GM19395 (cell line): ENCODE measurements at regions not wholly inside any gene's neighbourhood (a gene's known extent, or its start where the extent isn't known, plus 50 kb on each side); places are given as distances from the start of the nearest gene placed in this dataset.

ENCODE experiments used
- ATAC-seq: cut with Tn5 transposase; IDR thresholded peaks from one replicate; pipeline ENCODE4 v1.9.1; 2021; ENCODE audit warnings: mild to moderate bottlenecking, moderate library complexity; ENCODE audit not compliant: unreplicated experiment

DNA sequence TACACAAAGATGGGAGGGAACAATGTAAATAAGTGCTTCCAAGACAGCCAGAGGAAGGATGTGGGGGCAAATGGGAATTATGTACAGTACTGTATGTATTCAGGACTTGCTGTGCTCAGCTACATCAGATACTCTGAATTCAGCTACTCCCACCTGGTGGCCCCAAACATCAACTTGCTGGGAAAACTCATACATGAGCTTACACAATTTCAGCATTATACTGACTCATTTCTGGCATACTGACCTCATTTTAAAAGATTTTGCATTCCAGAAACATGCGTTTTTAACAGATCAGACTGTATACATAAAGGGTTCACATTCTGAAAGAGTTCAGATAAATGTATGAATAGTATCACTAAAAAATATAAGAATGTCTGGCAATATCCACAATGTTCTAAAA is 59.7 kb downstream of the GPX5 start:
- no peak for ATAC-seq

DNA sequence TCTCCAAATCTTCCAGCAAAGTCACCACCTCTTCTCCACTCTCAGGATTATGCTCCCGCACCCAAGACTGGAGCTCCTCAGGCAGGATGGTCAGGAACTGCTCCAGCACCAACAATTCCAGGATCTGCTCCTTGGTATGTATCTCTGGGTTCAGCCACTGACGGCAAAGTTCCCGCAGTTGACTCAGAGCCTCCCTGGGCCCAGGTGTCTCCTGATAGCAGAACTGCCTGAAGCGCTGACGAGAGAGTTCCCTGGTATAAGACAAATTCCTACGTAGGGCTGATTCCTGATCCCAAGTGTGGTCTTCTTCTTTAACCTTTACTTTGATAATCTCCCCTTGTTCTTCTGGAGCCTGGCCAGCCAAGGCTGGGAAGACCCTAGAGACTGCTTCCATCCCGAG is 60.6 kb downstream of the GPX5 start:
- ATAC-seq: no peak

DNA sequence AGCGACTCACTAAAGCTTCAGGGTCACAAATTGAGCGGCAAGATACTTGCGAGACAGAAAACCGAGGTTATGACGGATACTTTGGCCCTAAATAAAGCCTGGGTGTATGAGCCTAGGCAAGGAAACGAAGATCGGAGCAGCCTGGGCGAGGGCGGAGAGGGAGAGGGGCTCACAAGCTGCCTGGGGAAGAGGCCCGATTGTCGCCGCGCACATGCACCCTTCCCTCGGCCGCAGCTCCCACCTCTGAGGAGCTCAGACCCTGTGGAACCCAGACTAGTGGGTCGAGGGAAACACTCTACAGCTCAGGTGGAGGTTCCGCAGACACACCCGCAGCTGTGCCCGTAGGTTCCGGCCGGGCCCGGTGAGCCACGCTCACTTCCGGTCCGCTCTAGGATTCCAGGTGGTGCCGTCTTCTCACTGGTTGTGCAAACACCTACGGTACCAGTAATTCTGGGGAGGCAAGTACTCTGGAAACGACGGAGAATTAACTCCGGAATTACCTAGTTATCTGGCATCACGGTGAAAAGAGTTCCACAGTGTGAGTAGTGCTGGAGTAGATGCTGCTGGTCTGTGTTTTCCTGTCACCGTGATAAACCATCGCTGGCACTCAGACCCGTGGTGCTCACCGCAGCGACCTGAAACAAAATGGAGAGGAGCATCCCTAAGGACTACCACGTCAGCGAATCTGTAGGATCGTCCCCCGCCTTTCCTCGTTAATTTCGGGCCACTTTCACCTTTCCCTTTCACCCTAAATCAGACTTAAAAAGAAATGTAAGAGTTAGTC is 61.5 kb downstream of the GPX5 start:
- peak; percentile 71 for ATAC-seq

DNA sequence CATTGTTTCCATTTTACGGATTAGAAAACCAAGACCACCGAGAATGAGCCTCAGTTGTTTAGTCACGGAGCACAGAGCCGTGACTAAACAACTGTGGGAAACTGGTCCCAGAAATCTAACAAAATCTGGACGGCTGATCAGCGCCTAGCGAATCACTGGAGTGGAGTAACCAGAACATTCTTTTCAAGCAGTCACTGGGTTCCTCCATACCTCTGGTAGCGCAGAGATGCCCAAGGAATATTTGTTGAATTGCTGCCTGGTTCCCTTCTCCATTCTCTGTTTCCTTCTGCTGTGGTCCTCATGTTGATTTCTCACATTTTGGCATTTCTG is 62.0 kb downstream of the GPX5 start:
- no peak for ATAC-seq

DNA sequence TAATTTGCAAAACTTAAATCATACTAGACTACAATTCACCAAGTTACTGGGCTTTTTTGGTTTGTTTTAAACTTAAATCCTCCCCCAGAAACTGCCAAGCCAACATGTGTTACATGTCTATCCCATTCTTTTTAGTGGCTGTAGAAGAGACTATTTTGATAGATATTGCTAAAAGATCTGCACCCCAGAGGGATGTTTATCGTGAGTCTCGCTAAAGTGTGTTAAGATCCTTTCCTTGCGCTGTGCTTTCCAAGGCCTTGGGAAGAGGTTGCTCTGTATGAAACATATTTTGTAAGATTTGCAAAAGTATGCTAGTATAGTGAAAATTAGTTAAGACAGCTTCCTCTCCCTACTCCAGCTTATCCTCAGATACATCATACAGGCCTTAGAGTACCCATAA is 63.0 kb downstream of the GPX5 start:
- no peak for ATAC-seq

DNA sequence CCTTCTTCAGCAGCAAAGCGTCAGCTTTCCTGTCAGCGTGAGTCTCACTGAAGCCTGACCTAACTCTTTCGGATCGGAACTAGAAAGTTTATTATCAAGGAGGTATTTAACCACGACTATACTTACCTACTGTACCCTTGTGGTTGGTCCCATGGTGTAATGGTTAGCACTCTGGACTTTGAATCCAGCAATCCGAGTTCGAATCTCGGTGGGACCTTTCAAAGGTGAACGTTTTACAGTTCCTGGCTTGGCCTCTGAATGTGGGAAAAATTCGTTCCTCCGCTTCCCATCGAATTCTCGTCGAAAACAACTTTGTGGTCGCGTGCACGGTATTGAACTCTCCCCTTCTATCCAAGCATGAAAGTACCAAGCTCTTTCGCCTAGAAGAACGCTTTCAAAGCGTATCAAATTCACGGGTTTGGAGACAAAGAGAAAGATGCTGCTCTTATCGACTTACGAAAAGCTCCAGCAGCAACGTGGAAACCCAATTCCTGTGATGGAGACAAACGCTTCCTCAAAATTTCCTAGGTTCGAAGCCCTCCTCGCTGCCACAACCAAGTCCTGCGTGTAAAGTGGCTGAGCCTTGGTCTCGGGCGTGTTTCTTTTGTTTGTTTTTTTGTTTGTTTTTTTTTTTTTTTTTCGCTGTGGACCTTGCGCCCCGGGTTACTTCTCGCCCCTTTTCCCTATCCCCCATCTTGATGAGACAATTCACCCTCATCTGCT is 63.7 kb downstream of the GPX5 start:
- ATAC-seq: peak; percentile 61

DNA sequence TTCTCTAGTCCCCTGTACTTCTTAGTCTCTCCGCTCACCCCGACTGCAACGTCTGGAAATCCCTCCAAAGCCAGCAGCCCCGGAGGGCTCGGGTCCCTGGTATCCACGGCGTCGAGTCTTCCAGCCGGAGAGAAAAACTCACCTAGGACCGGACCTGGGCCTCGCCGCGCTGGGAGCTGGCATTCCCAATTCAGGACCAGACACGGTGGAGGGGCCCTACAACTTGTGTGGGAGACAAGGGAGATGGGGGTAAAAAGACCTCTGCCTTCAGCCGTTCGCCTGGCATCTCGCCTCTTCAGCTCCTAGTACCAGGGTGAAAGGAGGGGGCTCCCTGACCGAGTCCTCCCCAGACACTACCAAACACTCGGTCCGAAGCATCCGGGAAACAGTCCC is 64.3 kb downstream of the GPX5 start:
- no peak for ATAC-seq

DNA sequence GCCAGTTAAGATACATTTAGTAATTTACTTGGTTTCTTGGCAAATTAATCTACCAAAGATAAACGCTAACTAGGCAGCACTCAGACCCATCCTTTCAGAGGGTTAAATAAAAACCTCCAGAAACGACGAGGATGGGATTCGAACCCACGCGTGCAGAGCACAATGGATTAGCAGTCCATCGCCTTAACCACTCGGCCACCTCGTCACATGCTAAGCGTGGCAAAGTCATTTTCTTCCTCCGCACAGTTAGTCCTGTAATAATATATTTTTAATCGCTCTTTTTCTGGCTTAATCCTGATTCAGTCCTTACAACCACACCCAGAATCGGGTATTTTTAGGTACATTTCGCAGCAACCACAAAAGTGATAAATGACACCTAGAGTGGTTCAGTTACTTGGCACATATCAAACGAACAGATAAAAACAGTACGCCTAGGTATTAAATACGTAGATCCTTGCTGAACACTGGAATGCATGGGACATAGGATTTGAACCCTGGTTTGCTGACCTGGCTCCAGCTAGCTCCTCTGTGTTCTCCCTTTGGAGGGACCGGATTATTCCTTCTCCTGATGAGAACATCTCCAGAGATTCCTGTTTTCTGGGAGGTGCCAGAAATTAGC is 71.6 kb downstream of the GPX5 start:
- no peak for ATAC-seq

DNA sequence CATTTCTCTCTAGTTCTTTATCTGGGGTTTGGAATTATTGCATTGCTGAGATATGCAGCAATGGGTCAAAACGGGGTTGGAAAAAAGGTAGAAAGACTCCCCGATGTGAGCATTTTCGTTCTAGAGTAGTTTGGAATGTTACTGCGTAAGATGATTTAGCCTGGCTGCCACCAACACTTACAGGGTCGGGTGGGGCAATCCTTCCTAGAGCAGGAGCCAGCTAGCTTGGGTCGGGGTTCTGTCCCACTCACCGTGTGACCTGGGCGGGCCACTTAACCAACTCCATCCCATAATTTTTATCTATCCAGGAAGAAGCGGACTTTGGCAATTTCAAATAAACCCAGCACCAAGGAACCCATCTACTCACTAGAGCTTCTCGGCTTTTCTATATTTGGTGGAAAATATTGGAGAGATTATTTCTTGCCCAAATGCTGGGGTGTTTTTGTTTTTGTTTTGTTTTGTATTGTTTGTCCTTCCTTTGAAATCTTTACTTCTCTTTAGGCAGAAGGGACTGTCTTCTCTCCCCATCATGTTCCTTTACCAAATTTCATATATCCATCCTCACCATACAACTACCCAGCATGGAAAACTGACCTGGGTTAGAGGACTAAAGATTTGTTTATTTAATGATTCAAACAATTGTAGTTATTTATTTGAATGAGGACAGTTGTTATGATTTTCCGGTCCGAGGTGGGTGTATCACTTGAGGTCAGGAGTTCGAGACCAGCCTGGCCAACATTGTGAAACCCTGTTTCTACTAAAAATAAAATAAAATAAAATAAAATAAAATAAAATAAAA is 72.4 kb downstream of the GPX5 start:
- ATAC-seq: no peak

DNA sequence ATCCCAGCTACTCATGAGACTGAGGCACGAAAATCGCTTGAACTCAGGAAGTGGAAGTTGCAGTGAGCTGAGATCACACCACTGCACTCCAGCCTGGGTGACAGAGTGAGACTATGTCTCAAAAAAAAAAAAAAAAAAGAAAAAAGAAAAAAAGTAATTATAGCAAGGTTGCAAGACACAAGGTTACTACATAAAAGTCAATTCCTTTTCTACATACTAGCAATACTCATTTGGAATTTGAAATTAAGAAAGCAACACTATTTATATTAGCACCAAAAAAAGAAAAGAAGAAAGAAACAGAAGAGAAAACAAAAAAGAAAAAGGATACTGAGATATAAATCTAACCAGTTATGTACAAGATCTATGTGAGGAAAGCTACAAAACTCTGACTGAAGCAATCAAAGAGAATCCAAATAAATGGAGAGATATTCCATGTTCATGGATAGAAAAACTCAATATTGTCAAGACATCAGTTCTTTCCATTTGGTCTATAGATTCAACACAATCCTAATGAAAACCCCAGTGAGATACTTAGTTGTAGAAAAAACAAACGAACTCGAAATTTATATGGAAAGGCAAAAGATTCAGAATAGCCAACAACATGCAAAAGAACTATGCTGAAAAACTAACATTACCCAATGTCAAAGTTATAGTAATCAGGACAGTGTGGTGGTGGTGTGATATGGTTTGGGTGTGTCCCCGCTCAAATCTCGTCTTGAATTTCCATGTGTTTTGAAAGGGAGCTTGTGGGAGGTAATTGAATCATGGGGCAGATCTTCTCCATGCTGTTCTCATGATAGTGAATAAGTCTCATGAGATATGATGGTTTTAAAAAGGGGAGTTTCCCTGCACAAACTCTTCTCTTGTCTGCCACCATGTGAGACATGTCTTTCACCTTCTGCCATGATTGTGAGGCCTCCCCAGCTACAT is 73.3 kb downstream of the GPX5 start:
- ATAC-seq: no peak

DNA sequence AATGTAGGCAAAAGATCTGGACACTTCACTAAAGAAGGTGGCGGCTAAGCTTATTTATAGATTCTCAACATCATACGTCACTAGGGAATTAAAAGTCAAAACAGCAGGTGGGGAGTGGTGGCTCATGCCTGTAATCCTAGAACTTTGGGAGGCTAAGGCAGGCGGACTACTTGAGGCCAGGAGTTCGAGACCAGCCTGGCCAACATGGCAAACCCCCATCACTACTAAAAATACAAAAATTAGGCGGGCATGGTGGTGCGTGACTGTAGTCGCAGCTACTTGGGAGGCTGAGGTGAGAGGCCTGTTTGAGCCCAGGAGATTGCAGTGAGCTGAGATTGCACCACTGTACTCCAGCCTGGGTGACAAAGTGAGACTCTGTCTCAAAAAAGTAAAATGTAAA is 74.6 kb downstream of the GPX5 start:
- ATAC-seq: no peak

DNA sequence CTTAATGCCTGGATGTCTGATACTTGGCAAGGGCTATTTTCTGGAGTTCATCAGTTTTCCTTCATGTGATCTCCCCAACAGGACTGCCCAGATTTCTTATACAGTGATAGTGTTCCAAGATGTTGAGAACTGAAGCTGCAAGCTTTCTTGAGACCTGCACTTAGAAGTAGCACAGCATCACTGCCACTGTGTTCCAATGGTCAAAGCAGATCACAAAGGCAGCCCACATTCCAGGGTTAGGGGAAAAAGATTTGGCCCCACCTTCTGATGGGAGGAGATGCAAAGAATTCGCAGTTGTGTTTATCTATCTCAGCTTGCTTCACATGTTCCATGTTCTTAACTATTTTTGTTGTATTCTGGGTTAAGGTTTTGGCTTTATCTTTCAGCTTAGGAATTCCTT is 78.2 kb downstream of the GPX5 start:
- no peak for ATAC-seq

DNA sequence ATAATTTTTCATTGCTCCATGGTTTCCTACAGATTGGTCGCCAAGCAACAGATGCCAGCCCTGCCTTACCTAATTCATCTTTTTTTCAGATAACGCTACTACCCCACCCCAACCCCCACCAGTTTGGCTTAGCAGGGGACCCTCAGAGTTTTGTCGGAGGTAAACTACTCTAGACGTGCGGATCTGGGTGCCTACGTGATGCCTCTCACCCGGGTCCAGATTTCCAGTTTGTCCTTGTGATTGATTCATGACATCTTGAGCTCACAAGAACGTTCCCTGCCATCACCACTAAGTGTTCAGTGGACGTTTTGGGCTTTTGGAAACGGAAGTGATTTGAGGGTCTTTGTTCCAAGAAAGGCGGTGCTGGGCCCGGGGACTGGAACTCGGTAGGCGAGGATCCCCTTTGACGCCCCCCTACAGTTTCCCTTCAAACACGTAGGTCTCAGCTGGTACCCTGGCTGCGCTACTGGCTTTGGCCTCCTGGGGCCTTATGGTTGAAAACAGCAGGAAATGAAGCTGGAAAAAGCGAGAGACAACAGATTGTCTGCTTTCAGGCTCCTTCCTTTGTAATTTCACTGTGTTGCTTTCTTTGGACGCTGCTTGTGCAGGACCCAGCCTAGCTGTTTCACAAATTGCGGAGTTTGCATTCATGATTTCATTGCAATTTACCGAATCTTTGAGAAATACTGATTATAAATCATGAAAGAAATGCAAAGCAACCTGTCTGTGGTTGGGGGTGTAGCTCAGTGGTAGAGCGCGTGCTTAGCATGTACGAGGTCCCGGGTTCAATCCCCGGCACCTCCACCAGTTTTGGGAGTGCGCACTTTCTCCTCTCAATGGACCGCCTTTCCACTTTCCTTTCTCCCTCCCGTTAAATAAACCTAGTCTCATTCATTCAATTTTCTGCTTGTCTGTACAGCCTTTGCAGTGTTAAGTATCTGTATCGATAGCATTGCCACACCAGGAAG is 81.0 kb downstream of the GPX5 start:
- no peak for ATAC-seq

DNA sequence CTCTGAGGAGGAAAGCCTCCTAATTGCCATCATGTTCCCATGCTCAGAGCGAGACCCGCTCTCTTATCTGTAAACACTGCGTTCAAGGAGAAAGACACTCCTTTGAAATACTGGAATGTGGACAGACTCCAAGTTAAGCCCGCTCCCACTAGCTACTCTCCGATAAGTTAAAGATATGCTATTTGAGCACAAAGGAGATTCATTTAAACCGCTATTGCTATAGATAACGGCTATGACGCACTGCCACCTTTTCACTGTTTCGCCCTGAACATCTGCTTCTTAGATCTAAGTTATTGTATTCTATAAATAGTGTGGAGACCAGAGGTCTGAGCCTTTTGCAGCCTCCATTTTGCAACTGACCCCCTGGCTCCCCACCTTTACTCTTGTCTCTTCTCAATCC is 82.3 kb downstream of the GPX5 start:
- ATAC-seq: no peak

DNA sequence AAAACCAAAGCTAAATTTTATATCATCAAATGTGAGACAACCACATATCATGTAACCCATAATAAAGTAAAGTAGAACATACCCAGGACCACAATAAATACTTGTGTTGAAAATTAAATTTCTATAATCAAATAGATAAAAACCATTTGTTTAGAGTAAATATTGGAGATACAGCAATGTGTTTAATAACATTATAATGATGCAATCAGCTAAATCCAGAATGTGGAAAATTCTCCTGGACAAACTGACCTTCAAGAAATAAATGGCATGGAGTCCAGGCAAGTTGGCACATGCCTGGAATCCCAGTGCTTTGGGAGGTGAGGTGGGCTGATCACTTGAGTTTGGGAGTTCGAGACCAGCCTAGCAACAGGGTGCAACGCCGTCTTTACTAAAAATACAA is 84.0 kb downstream of the GPX5 start:
- ATAC-seq: no peak

DNA sequence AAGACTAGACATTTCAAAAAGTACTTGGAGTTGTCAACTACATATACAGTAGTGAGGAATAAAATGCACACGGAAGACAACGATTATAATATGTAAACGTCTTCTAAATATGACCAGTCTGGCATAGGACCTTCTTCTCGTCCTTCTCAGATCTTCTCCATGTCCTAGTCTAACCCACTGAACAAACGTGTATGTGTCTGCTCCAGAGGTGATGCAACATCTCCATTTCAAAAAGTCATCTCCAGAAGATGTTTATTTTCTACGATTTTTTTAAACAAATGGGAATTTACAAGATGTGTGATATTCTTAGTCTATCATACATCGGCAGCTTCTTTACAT is 89.9 kb downstream of the GPX5 start:
- ATAC-seq: no peak

DNA sequence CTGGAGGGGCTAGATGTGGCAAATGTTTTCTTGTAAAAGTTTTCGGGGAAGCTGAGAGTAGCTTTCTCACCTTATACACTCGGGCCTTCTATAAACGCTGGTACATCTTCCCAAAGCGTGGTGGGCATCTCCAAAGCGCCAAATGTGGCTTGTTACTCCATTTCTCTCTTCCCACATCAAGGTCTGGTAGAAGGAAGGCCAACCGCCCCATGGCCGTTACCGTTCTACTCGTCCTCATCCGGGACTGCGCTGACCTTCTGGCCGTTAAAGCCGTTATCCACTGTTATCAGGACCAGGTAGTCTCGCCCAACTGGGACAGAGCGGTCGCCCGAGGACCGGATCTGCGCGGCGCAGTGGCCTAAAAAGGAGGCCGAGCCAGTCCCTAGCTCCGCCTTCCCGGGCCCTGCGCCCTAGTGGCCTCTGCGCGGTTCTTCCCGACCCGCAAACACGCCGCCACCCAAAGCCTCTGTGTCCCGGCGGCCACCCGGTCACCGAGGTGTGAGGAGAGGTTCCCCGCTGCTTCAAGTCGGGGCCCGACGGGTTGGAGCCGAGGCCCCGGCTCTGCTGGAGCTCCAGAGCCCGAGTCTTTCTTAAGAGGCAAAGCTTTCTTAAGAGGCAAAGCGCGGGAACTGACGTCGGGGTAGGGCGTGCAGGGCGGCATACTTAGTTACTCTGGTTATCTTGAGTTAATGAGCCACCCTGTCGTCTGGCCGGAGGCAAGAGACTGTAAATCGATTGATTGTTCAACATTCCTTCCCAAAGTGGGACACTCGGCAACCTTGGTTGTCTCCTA is 90.5 kb downstream of the GPX5 start:
- ATAC-seq: no peak

DNA sequence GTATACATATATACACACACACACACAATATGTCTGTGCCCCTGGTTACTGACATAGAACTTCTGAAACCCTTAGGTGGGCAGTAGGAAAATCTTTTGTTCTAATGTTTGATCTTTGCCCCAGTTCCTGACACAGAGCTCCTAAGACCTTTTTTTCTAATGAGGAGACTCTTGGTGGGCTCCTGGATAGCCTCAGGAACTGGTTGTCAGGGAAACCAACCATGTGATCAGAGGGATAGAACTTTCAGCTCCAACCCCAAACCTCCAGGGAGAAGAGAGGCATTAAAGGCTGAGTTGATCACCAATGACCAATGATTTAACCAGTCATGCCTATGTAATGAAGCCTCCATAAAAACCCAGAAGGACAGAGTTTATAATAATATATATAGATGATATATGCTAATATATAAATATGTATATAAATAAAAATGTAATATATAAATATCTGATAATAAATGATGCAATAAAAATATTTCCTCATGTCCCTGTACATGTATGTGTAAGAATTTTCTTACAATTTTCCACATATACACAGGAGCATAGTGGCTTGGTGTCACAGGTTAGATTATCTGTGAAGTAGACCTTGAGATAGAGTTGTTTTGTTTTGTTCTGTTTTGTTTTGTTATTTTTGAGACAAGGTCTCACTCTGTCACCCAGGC is 93.3 kb downstream of the GPX5 start:
- ATAC-seq: no peak
